Gastroesophageal sphincter (tissue), 4 donors: ENCODE measurements at regions not wholly inside any gene's neighbourhood (a gene's known extent, or its start where the extent isn't known, plus 50 kb on each side); places are given as distances from the start of the nearest gene placed in this dataset.

Source experiments
- ATAC-seq: fragments of 150-250 bp; one replicate; pipeline ENCODE4 v1.9.1; 2016; ENCODE audit warnings: mild to moderate bottlenecking, moderate library complexity
- H3K27ac ChIP-seq, 4 donors: fragments of 200-600 bp; sonication (generic) in 3 of 4; 1 replicate in 3 of 4; 2 replicates in 1 of 4; pipeline ENCODE4 v1.5.1; 2016 to 2019
- H3K27me3 ChIP-seq: fragments of 200-600 bp; sonication (generic); one replicate; pipeline ENCODE4 v1.5.1; 2019
- H3K36me3 ChIP-seq, 2 donors: fragments of 200-600 bp; sonication (generic); one replicate each; pipeline ENCODE4 v1.5.1; 2019; ENCODE audit warnings: control low read depth in 1 of 2
- H3K4me1 ChIP-seq, 3 donors: fragments of 200-600 bp; sonication (generic); 1 replicate in 2 of 3; 2 replicates in 1 of 3; pipeline ENCODE4 v1.5.1; 2016 to 2019; ENCODE audit warnings: control low read depth in 2 of 3
- H3K4me3 ChIP-seq, 2 donors: fragments of 200-600 bp; sonication (generic); one replicate each; pipeline ENCODE4 v1.5.1; 2019; ENCODE audit warnings: mild to moderate bottlenecking in 1 of 2, moderate library complexity in 1 of 2
- H3K9me3 ChIP-seq, 3 donors: fragments of 200-600 bp; sonication (generic); one replicate each; pipeline ENCODE4 v1.5.1; 2017 to 2019; ENCODE audit warnings: control low read depth in 2 of 3
- EP300 ChIP-seq: sonication (generic); formaldehyde crosslinking; IDR thresholded peaks from one replicate; pipeline ENCODE4 v1.6.1; 2017; ENCODE audit warnings: antibody characterized with exemption, mild to moderate bottlenecking
- POLR2A ChIP-seq, 2 donors: fragments of 450-650 bp; IDR thresholded peaks; one replicate each; pipeline ENCODE4 v1.6.1; 2017; ENCODE audit warnings: antibody characterized with exemption in 2 of 2, mild to moderate bottlenecking in 2 of 2, moderate library complexity in 1 of 2
- POLR2AphosphoS5 ChIP-seq: sonication (generic); formaldehyde crosslinking; IDR thresholded peaks from one replicate; pipeline ENCODE4 v1.6.1; 2017; ENCODE audit warnings: antibody characterized with exemption
- WGBS, 2 donors: methylation state at CpG; one replicate each; pipeline ENCODE4 v1.1.5; 2018; ENCODE audit warnings: low coverage in 1 of 2; 5-methylcytosine and 5-hydroxymethylcytosine counted together
- TF ChIP-seq, protein P1 (sequence below), 4 experiments: fragments of 200-600 bp in 2 of 4; fragments of 450-650 bp in 2 of 4; sonication (generic) in 1 of 4; IDR thresholded peaks; one replicate each; pipeline ENCODE4 v1.5.1; 2017 to 2019; ENCODE audit warnings: antibody characterized with exemption in 4 of 4, mild to moderate bottlenecking in 2 of 4, moderate library complexity in 2 of 4

DNA sequence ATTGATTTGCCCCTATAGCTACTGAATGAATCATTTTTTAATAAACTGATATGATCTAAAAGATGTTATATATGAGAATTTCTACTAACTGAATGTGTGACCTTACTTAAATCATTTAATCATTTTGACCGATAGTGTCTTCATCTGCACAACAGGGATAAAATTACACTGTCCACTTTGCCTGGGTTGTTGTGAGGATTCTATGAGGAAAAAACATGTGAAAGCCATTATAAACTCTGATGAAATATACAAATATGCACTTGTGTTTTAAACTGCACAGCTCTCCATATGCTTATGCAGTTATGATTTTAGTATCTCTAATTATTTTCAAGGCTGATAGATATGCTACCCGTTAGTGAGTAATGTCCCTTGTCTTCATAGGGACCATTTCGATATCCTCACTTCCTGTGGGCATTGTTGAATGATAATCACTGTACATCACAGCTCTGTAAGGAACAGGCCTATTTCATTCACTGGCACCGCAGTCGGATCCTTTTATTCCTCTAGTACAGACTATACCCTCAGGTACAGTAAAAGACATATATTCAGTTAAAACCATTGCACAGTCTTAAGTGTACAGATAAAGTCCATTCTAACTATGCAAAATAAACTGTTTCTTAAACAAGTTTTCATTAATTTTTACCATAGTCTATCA lies 88.7 kb upstream of the RAP1B start:
- WGBS, 2 donors, result 81 to 82% methylated on average over 5 of the region's 5 CpGs
- no peak for TF ChIP-seq POLR2A (IDR thresholded peaks at IDR 0.05)
- TF ChIP-seq EP300, result no peak
- no peak for TF ChIP-seq POLR2AphosphoS5
- TF ChIP-seq, protein P1, sequence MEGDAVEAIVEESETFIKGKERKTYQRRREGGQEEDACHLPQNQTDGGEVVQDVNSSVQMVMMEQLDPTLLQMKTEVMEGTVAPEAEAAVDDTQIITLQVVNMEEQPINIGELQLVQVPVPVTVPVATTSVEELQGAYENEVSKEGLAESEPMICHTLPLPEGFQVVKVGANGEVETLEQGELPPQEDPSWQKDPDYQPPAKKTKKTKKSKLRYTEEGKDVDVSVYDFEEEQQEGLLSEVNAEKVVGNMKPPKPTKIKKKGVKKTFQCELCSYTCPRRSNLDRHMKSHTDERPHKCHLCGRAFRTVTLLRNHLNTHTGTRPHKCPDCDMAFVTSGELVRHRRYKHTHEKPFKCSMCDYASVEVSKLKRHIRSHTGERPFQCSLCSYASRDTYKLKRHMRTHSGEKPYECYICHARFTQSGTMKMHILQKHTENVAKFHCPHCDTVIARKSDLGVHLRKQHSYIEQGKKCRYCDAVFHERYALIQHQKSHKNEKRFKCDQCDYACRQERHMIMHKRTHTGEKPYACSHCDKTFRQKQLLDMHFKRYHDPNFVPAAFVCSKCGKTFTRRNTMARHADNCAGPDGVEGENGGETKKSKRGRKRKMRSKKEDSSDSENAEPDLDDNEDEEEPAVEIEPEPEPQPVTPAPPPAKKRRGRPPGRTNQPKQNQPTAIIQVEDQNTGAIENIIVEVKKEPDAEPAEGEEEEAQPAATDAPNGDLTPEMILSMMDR (IDR thresholded peaks at IDR 0.05), result no peak
- peak overlapping the region in 3 of 4 donors; percentile 2 to 48 (median 16) for H3K27ac ChIP-seq
- peaks cover 0 to 10% (median 0%) of the 10 kb centered on the region in 3 donors for H3K4me1 ChIP-seq
- H3K27me3 ChIP-seq, result no peaks in the 10 kb centered on the region
- no peak overlapping the region for H3K4me3 ChIP-seq
- no peaks in the 10 kb centered on the region for H3K36me3 ChIP-seq
- ATAC-seq, result no peak
- no peaks in the 10 kb centered on the region for H3K9me3 ChIP-seq

DNA sequence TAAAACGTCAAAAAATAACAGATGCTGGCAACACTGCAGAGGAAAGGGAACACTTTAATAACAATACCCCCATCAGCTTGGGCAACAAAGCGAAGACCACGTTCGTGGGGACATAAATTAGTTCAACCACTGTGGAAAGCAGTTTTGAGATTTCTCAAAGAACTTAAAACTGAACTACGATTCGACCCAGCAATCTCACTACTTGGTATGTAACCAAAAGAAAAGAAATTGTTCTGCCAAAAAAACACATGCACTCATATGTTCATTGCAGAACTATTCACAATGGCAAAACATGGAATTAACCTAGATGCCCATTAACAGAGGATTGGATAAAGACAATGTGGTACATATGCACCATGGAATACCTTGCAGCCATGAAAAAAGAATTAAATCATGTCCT lies 81.2 kb upstream of the RAP1B start:
- Histone ChIP-seq H3K36me3 (no peaks in the 10 kb centered on the region), H3K9me3 (no peaks in the 10 kb centered on the region), H3K4me3 (no peak overlapping the region), H3K27me3 (no peaks in the 10 kb centered on the region), H3K4me1 (peaks cover 0 to 21% (median 7%) of the 10 kb centered on the region in 3 donors), H3K27ac (no peak overlapping the region)
- TF ChIP-seq POLR2AphosphoS5, result no peak
- TF ChIP-seq, protein P1 (IDR thresholded peaks at IDR 0.05), result no peak
- no peak for TF ChIP-seq EP300
- TF ChIP-seq POLR2A (IDR thresholded peaks at IDR 0.05), result no peak
- ATAC-seq, result no peak
- WGBS, 2 donors, result 52 to 70% methylated on average over 6 of the region's 6 CpGs

DNA sequence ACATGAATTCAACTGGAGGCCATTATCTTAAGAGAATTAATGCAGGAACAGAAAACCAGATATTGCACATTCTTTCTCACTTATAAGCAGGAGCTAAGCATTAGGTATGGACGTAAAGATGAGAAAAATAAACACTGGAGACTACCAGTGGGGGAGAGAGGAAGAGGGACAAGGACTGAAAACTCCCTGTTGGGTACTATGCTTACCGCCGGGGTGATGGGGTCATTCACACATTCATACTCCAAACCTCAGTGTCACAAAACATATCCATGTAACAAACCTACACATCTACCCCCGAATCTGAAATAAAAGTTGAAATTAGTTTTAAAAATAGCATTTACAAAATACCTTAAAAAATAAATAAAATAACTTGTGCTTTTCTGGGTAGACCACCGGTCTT lies 80.8 kb upstream of the RAP1B start:
- no peaks in the 10 kb centered on the region for H3K36me3 ChIP-seq
- no peak overlapping the region for H3K4me3 ChIP-seq
- peaks cover 0 to 21% (median 7%) of the 10 kb centered on the region in 3 donors for H3K4me1 ChIP-seq
- TF ChIP-seq POLR2AphosphoS5 (no peak), EP300 (no peak), POLR2A (IDR thresholded peaks at IDR 0.05) (no peak)
- TF ChIP-seq, protein P1 (IDR thresholded peaks at IDR 0.05), result no peak
- no peak overlapping the region for H3K27ac ChIP-seq
- no peak for ATAC-seq
- 88 to 94% methylated on average over 5 of the region's 5 CpGs for WGBS, 2 donors
- no peaks in the 10 kb centered on the region for H3K9me3 ChIP-seq
- H3K27me3 ChIP-seq, result no peaks in the 10 kb centered on the region

DNA sequence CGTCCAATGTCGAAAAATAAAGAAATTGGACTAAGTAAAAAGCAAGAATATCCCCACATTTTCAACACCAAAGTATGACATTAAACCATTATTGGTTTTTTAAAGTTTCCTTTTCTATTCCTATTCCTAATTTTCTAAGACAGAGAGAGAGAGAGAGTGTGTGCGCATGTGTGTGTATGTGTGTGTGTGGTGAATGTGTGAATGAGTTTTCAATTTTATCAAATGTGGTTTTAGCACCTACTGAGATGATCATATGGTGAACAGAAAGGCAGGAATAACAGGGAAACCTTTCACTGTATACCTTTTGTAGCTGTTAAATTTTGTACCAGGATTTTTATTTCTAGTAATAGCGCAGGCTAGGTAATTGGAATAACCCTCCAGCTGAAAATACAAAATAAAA lies 80.4 kb upstream of the RAP1B start:
- no peak for ATAC-seq
- Histone ChIP-seq H3K27ac (peak overlapping the region in 1 of 4 donors; percentile 22), H3K9me3 (no peaks in the 10 kb centered on the region), H3K27me3 (no peaks in the 10 kb centered on the region), H3K4me1 (peaks cover 0 to 21% (median 7%) of the 10 kb centered on the region in 3 donors), H3K36me3 (no peaks in the 10 kb centered on the region), H3K4me3 (no peak overlapping the region)
- 92 to 96% methylated on average over 4 of the region's 4 CpGs for WGBS, 2 donors
- no peak for TF ChIP-seq EP300
- TF ChIP-seq POLR2A (IDR thresholded peaks at IDR 0.05), result no peak
- TF ChIP-seq, protein P1 (IDR thresholded peaks at IDR 0.05), result no peak
- no peak for TF ChIP-seq POLR2AphosphoS5

DNA sequence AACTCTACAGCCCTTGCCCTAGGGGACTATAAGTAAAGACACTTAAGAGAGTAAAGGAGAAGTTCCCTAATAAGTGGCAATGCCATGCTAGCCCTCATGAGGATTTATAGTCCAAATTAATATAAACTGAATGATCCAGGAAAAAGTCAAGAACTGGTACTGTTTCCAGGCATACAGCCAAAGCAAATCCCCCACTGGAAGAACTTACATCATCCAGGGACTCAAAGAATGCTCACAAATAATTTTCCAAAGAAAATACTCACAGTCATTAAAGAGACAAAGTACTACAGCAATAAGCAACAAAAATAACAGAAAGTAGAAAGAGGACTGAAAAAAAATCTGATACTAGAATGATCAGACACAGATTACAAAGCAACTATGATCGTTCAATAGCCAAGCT lies 79.7 kb upstream of the RAP1B start:
- peak overlapping the region in 1 of 4 donors; percentile 22 for H3K27ac ChIP-seq
- TF ChIP-seq, protein P1 (IDR thresholded peaks at IDR 0.05), result no peak
- TF ChIP-seq EP300 (no peak), POLR2A (IDR thresholded peaks at IDR 0.05) (no peak), POLR2AphosphoS5 (peak; percentile 7)
- no peak for ATAC-seq
- WGBS, 2 donors, result 13 to 31% methylated on average over 1 of the region's 1 CpG
- H3K27me3 ChIP-seq, result no peaks in the 10 kb centered on the region
- H3K4me1 ChIP-seq, result peaks cover 0 to 21% (median 7%) of the 10 kb centered on the region in 3 donors
- H3K4me3 ChIP-seq, result no peak overlapping the region
- H3K9me3 ChIP-seq, result no peaks in the 10 kb centered on the region
- H3K36me3 ChIP-seq, result no peaks in the 10 kb centered on the region
